Body of pancreas (tissue), 4 donors: ENCODE measurements at regions not wholly inside any gene's neighbourhood (a gene's known extent, or its start where the extent isn't known, plus 50 kb on each side); places are given as distances from the start of the nearest gene placed in this dataset.

Experiments
- CTCF ChIP-seq, 7 experiments: fragments of 450-650 bp in 4 of 7; fragments of 200-600 bp in 3 of 7; sonication (generic) in 3 of 7; IDR thresholded peaks; one replicate each; pipeline ENCODE4 v1.5.1; 2016 to 2019; ENCODE audit warnings: antibody characterized with exemption in 7 of 7
- POLR2A ChIP-seq, 3 donors: fragments of 450-650 bp; IDR thresholded peaks; one replicate each; pipeline ENCODE4 v1.6.1; 2016; ENCODE audit warnings: antibody characterized with exemption in 3 of 3, mild to moderate bottlenecking in 2 of 3

GRCh38 chr13:40283666-40284065, 382.8 kb downstream of the FOXO1 start:
- TF ChIP-seq CTCF (IDR thresholded peaks at IDR 0.05) (no peak), POLR2A (IDR thresholded peaks at IDR 0.05) (no peak)
